ENCODE measurements at regions not wholly inside any gene's neighbourhood (a gene's known extent, or its start where the extent isn't known, plus 50 kb on each side); places are given as distances from the start of the nearest gene placed in this dataset.

DNA sequence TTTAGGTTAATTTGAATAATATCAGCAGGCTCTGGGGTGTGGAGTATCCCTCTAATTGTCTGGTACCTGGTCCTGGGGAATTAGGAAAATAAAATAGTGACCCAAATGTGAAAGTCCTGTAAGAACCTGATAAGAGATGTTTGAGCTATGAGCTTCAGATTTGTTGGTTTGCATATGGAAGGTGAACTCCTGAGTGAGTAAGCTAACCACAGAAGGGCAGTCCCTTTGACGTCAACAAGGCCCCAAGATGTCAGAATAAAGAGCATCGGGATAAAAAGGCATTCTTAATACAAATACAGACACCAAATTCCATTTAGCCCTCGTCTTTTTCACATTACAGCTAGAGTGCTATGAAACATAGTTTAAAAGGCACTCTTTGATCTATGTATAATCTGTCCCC, 1366.3 kb upstream of the TMEFF2 start:
- H3K27me3 ChIP-seq (ENCODE audit: insufficient read depth): no peaks in the 10 kb centered on the region
- H4K20me1 ChIP-seq (ENCODE audit: insufficient read depth): no peaks in the 10 kb centered on the region
- no peak overlapping the region for H3K4me3 ChIP-seq (ENCODE audit: low read depth in 2 of 2, low read length in 1 of 2)
- no peaks in the 10 kb centered on the region for H3K4me1 ChIP-seq (ENCODE audit: control insufficient read depth in 1 of 2, insufficient read depth in 2 of 2, low read depth in 1 of 2, low read length in 1 of 2)
- H3K9ac ChIP-seq: no peak overlapping the region
- DNase-seq: no peak
- H3K27ac ChIP-seq (ENCODE audit: low read depth in 2 of 2, low read length in 1 of 2): no peak overlapping the region
- no peak for TF ChIP-seq RAD21 (IDR thresholded peaks at IDR 0.05; ENCODE audit: low read length)
- no peak for TF ChIP-seq RXRA (IDR thresholded peaks at IDR 0.05; ENCODE audit: borderline replicate concordance, low read depth)
- no peak for TF ChIP-seq NRF1 (IDR thresholded peaks at IDR 0.05; ENCODE audit: low read depth, low read length)
- TF ChIP-seq, protein P1, sequence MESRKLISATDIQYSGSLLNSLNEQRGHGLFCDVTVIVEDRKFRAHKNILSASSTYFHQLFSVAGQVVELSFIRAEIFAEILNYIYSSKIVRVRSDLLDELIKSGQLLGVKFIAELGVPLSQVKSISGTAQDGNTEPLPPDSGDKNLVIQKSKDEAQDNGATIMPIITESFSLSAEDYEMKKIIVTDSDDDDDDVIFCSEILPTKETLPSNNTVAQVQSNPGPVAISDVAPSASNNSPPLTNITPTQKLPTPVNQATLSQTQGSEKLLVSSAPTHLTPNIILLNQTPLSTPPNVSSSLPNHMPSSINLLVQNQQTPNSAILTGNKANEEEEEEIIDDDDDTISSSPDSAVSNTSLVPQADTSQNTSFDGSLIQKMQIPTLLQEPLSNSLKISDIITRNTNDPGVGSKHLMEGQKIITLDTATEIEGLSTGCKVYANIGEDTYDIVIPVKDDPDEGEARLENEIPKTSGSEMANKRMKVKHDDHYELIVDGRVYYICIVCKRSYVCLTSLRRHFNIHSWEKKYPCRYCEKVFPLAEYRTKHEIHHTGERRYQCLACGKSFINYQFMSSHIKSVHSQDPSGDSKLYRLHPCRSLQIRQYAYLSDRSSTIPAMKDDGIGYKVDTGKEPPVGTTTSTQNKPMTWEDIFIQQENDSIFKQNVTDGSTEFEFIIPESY (IDR thresholded peaks at IDR 0.05; ENCODE audit: borderline replicate concordance, low read depth): no peak
- TF ChIP-seq RFX5 (IDR thresholded peaks at IDR 0.05; ENCODE audit: low read length): no peak
- TF ChIP-seq, protein P2, sequence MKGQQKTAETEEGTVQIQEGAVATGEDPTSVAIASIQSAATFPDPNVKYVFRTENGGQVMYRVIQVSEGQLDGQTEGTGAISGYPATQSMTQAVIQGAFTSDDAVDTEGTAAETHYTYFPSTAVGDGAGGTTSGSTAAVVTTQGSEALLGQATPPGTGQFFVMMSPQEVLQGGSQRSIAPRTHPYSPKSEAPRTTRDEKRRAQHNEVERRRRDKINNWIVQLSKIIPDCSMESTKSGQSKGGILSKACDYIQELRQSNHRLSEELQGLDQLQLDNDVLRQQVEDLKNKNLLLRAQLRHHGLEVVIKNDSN (IDR thresholded peaks at IDR 0.05; ENCODE audit: borderline replicate concordance, low read depth): no peak
- TF ChIP-seq NFIC (IDR thresholded peaks at IDR 0.05; ENCODE audit: borderline replicate concordance): no peak
- TF ChIP-seq EP300 (IDR thresholded peaks at IDR 0.05; ENCODE audit: borderline replicate concordance in 1 of 2, low read depth in 1 of 2, low read length in 1 of 2): no peak
- TF ChIP-seq, protein P3, sequence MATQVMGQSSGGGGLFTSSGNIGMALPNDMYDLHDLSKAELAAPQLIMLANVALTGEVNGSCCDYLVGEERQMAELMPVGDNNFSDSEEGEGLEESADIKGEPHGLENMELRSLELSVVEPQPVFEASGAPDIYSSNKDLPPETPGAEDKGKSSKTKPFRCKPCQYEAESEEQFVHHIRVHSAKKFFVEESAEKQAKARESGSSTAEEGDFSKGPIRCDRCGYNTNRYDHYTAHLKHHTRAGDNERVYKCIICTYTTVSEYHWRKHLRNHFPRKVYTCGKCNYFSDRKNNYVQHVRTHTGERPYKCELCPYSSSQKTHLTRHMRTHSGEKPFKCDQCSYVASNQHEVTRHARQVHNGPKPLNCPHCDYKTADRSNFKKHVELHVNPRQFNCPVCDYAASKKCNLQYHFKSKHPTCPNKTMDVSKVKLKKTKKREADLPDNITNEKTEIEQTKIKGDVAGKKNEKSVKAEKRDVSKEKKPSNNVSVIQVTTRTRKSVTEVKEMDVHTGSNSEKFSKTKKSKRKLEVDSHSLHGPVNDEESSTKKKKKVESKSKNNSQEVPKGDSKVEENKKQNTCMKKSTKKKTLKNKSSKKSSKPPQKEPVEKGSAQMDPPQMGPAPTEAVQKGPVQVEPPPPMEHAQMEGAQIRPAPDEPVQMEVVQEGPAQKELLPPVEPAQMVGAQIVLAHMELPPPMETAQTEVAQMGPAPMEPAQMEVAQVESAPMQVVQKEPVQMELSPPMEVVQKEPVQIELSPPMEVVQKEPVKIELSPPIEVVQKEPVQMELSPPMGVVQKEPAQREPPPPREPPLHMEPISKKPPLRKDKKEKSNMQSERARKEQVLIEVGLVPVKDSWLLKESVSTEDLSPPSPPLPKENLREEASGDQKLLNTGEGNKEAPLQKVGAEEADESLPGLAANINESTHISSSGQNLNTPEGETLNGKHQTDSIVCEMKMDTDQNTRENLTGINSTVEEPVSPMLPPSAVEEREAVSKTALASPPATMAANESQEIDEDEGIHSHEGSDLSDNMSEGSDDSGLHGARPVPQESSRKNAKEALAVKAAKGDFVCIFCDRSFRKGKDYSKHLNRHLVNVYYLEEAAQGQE (IDR thresholded peaks at IDR 0.05; ENCODE audit: low read depth, low read length): no peak
- TF ChIP-seq ELF1 (IDR thresholded peaks at IDR 0.05): no peak
- TF ChIP-seq JUND (IDR thresholded peaks at IDR 0.05): no peak
- no peak for TF ChIP-seq FOSL2 (IDR thresholded peaks at IDR 0.05; ENCODE audit: borderline replicate concordance, low read depth)
- TF ChIP-seq MXI1 (IDR thresholded peaks at IDR 0.05; ENCODE audit: low read depth, low read length): no peak
- no peak for TF ChIP-seq POLR2AphosphoS5 (IDR thresholded peaks at IDR 0.05; ENCODE audit: low read depth, low read length)
- no peak for TF ChIP-seq GATA2 (CRISPR knock-in tag; IDR thresholded peaks at IDR 0.05)
- no peak for TF ChIP-seq CHD2 (IDR thresholded peaks at IDR 0.05; ENCODE audit: low read length, partially characterized antibody)
- TF ChIP-seq EZH2phosphoT487 (IDR thresholded peaks at IDR 0.05; ENCODE audit: borderline replicate concordance, low read depth): no peak
- 46% methylated on average over 3 of the region's 3 CpGs for whole genome bisulfite sequencing (ENCODE audit: low lambda C conversion rate)
- no peak overlapping the region for H2AFZ ChIP-seq (ENCODE audit: low read depth)
- ChIA-PET CTCF (no interaction called here), POLR2A (no interaction called here)
- H3K79me2 ChIP-seq (ENCODE audit: insufficient read depth): no peaks in the 10 kb centered on the region
- H3K4me2 ChIP-seq: no peak overlapping the region
- no peaks in the 10 kb centered on the region for H3F3A ChIP-seq (replicated peaks; ENCODE audit: insufficient read depth)
- no peaks in the 10 kb centered on the region for H3K36me3 ChIP-seq (replicated peaks in 1 of 2; ENCODE audit: control insufficient read depth in 1 of 2, insufficient read depth in 2 of 2, low read length in 1 of 2)
- no peaks in the 10 kb centered on the region for H3K9me2 ChIP-seq
- H3K9me3 ChIP-seq: no peaks in the 10 kb centered on the region
